ENCODE measurements at regions not wholly inside any gene's neighbourhood (a gene's known extent, or its start where the extent isn't known, plus 50 kb on each side); places are given as distances from the start of the nearest gene placed in this dataset.

DNA sequence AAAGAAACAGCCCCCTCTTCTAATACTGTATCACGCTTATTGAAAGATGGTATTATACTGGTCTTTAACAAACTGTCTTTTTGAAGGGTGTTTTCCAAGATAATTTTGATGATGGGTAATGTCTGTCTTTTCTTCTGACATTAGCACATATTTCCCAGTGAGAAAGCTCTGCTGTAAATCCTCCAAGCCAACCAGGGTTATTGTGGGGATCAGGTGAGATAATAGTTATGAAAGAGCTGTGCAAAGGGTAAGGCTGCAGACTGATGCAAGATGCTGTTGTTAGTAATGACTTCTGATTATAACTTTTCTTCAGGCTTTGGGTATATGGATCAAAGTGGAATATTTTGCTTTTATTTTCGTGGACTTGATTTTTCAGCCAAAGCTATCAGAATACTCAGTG, 581.7 kb downstream of the REEP3 start:
- no peak overlapping the region for H3K9ac ChIP-seq (ENCODE audit: low read length)
- peaks cover 4% of the 10 kb centered on the region for H3K27me3 Mint-ChIP-seq
- H4K20me1 ChIP-seq (ENCODE audit: control insufficient read depth, insufficient read depth, low read length, poor library complexity, severe bottlenecking) = no peaks in the 10 kb centered on the region
- 88% methylated on average over 1 of the region's 2 CpGs for WGBS (ENCODE audit: insufficient coverage)
- H3K27ac Mint-ChIP-seq = no peak overlapping the region
- H3K36me3 ChIP-seq (replicated peaks in 1 of 2; ENCODE audit: control extremely low read depth in 1 of 2, control insufficient read depth in 1 of 2, extremely low read depth in 1 of 2, insufficient read depth in 2 of 2, low read length in 1 of 2) = no peaks in the 10 kb centered on the region
- H3K4me1 ChIP-seq (ENCODE audit: control insufficient read depth in 2 of 2, insufficient read depth in 2 of 2, low read length in 2 of 2) = no peaks in the 10 kb centered on the region
- no peak overlapping the region for H3K4me2 ChIP-seq (replicated peaks; ENCODE audit: low read depth, low read length, poor library complexity, severe bottlenecking)
- no peak overlapping the region for H3K27ac ChIP-seq (ENCODE audit: low read length in 2 of 2)
- no peaks in the 10 kb centered on the region for H3K27me3 ChIP-seq (replicated peaks in 1 of 4; ENCODE audit: control extremely low read depth in 1 of 4, control insufficient read depth in 3 of 4, insufficient read depth in 4 of 4, low read length in 3 of 4)
- H3K9me3 ChIP-seq (ENCODE audit: control extremely low read depth in 1 of 3, control insufficient read depth in 2 of 3, insufficient read depth in 1 of 3, low read length in 2 of 3) = no peaks in the 10 kb centered on the region
- DNase-seq (no peak), ATAC-seq (ENCODE audit: low read depth) (no peak)
- no peak overlapping the region for H3K4me3 ChIP-seq (ENCODE audit: control extremely low read depth in 1 of 5, extremely low read depth in 1 of 5, insufficient read depth in 1 of 5, low read depth in 2 of 5, low read length in 4 of 5)
- TF ChIP-seq, protein P1, sequence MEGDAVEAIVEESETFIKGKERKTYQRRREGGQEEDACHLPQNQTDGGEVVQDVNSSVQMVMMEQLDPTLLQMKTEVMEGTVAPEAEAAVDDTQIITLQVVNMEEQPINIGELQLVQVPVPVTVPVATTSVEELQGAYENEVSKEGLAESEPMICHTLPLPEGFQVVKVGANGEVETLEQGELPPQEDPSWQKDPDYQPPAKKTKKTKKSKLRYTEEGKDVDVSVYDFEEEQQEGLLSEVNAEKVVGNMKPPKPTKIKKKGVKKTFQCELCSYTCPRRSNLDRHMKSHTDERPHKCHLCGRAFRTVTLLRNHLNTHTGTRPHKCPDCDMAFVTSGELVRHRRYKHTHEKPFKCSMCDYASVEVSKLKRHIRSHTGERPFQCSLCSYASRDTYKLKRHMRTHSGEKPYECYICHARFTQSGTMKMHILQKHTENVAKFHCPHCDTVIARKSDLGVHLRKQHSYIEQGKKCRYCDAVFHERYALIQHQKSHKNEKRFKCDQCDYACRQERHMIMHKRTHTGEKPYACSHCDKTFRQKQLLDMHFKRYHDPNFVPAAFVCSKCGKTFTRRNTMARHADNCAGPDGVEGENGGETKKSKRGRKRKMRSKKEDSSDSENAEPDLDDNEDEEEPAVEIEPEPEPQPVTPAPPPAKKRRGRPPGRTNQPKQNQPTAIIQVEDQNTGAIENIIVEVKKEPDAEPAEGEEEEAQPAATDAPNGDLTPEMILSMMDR (IDR thresholded peaks at IDR 0.05) = no peak
- TF ChIP-seq EZH2 (IDR thresholded peaks at IDR 0.05; ENCODE audit: borderline replicate concordance, insufficient read depth, low read depth, low read length, poor library complexity, severe bottlenecking) = no peak
- H3K4me1 Mint-ChIP-seq = no peaks in the 10 kb centered on the region
- no peak overlapping the region for H3K4me3 Mint-ChIP-seq
- no peaks in the 10 kb centered on the region for H3K9me3 Mint-ChIP-seq (ENCODE audit: insufficient read depth)
- ChIA-PET POLR2A (no interaction called here), CTCF (no interaction called here)
- H3K79me2 ChIP-seq (ENCODE audit: control insufficient read depth, insufficient read depth, low read length) = no peaks in the 10 kb centered on the region
- intact Hi-C loops (cut with micrococcal nuclease) = no loop called here
- no peak overlapping the region for H2AFZ ChIP-seq (ENCODE audit: insufficient read depth, low read depth, low read length, poor library complexity, severe bottlenecking)

DNA sequence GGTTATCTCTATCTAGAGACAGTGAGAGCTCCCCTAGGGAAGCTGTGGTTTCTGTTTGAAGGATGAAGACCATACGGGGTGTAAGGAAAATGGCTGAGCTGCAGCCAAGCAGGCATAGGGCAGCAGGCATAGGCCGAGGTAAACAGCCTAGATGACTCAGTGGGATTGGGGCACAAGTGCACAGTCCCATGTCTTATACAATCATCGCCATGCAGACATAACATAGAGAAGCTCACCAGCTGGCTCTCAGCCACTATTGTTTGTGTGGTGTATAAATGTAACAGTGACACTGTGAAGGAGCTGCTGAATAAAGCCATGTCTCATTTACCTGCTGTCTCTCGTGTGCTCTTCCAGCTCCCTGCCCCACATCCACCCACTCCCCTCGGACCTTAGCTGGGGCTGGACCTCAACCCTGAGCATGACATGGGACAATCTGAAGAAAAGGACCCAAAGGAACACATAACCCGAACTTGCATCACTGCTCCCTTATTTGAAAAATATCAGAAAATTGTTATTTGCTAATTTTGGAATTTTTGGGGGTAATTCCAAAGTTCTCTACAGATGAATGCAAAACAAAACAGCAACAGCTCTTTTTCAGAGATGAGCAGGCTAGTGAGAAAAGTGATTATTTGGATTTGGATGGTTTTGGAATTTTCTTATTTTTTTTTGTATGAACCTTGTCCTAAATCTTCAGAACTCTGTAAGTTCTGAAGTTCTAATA, 582.7 kb downstream of the REEP3 start:
- H3K4me1 ChIP-seq (ENCODE audit: control insufficient read depth in 2 of 2, insufficient read depth in 2 of 2, low read length in 2 of 2) = no peaks in the 10 kb centered on the region
- no peaks in the 10 kb centered on the region for H3K9me3 ChIP-seq (ENCODE audit: control extremely low read depth in 1 of 3, control insufficient read depth in 2 of 3, insufficient read depth in 1 of 3, low read length in 2 of 3)
- no peak for DNase-seq
- Mint-ChIP-seq H3K4me3 (no peak overlapping the region), H3K4me1 (no peaks in the 10 kb centered on the region), H3K27ac (no peak overlapping the region), H3K27me3 (peaks cover 4% of the 10 kb centered on the region), H3K9me3 (ENCODE audit: insufficient read depth) (no peaks in the 10 kb centered on the region)
- WGBS (ENCODE audit: insufficient coverage) = 58% methylated on average over 4 of the region's 6 CpGs
- H2AFZ ChIP-seq (ENCODE audit: insufficient read depth, low read depth, low read length, poor library complexity, severe bottlenecking) = no peak overlapping the region
- H3K27ac ChIP-seq (ENCODE audit: low read length in 2 of 2) = no peak overlapping the region
- no peaks in the 10 kb centered on the region for H3K27me3 ChIP-seq (replicated peaks in 1 of 4; ENCODE audit: control extremely low read depth in 1 of 4, control insufficient read depth in 3 of 4, insufficient read depth in 4 of 4, low read length in 3 of 4)
- H3K79me2 ChIP-seq (ENCODE audit: control insufficient read depth, insufficient read depth, low read length) = no peaks in the 10 kb centered on the region
- ATAC-seq (ENCODE audit: low read depth) = no peak
- H4K20me1 ChIP-seq (ENCODE audit: control insufficient read depth, insufficient read depth, low read length, poor library complexity, severe bottlenecking) = no peaks in the 10 kb centered on the region
- H3K9ac ChIP-seq (ENCODE audit: low read length) = no peak overlapping the region
- no peak for TF ChIP-seq EZH2 (IDR thresholded peaks at IDR 0.05; ENCODE audit: borderline replicate concordance, insufficient read depth, low read depth, low read length, poor library complexity, severe bottlenecking)
- TF ChIP-seq, protein P1 (IDR thresholded peaks at IDR 0.05) = no peak
- ChIA-PET CTCF (no interaction called here), POLR2A (no interaction called here)
- H3K36me3 ChIP-seq (replicated peaks in 1 of 2; ENCODE audit: control extremely low read depth in 1 of 2, control insufficient read depth in 1 of 2, extremely low read depth in 1 of 2, insufficient read depth in 2 of 2, low read length in 1 of 2) = no peaks in the 10 kb centered on the region
- no peak overlapping the region for H3K4me2 ChIP-seq (replicated peaks; ENCODE audit: low read depth, low read length, poor library complexity, severe bottlenecking)
- no peak overlapping the region for H3K4me3 ChIP-seq (ENCODE audit: control extremely low read depth in 1 of 5, extremely low read depth in 1 of 5, insufficient read depth in 1 of 5, low read depth in 2 of 5, low read length in 4 of 5)
- intact Hi-C loops (cut with micrococcal nuclease) = no loop called here

Measured in B cell (primary cell).